ENCODE measurements at regions not wholly inside any gene's neighbourhood (a gene's known extent, or its start where the extent isn't known, plus 50 kb on each side); places are given as distances from the start of the nearest gene placed in this dataset.
"Not testable (repeated sequence)": the region's sequence is repeated elsewhere in the genome, so short reads cannot be mapped to it uniquely, and the experiment has no call there.

- no peak for DNase-seq
Observed at GRCh38 chr15:47035475-47036406, 681.6 kb upstream of the SEMA6D start.

GRCh38 chr15:47037003-47037402 is 680.3 kb upstream of the SEMA6D start:
- no peak for DNase-seq

GRCh38 chr15:47039225-47039624 is 678.1 kb upstream of the SEMA6D start:
- no peak for DNase-seq

GRCh38 chr15:47041301-47041700 is 676.0 kb upstream of the SEMA6D start:
- DNase-seq, result no peak

- DNase-seq, result not testable (repeated sequence)
Observed at GRCh38 chr15:47047981-47048380, 669.3 kb upstream of the SEMA6D start.

- no peak for DNase-seq
Observed at GRCh38 chr15:47066392-47066791, 650.9 kb upstream of the SEMA6D start.

- not testable (repeated sequence) for DNase-seq
Observed at GRCh38 chr15:47077846-47078245, 639.5 kb upstream of the SEMA6D start.

- no peak for DNase-seq
Observed at GRCh38 chr15:47095833-47096232, 621.5 kb upstream of the SEMA6D start.

- DNase-seq, result not testable (repeated sequence)
Observed at GRCh38 chr15:47098526-47098925, 618.8 kb upstream of the SEMA6D start.

- not testable (repeated sequence) for DNase-seq
Observed at GRCh38 chr15:47099801-47100200, 617.5 kb upstream of the SEMA6D start.

GRCh38 chr15:47108800-47109199 is 608.5 kb upstream of the SEMA6D start:
- not testable (repeated sequence) for DNase-seq

- DNase-seq, result no peak
Observed at GRCh38 chr15:47116698-47117097, 600.6 kb upstream of the SEMA6D start.

- DNase-seq, result no peak
Observed at GRCh38 chr15:47119349-47119748, 598.0 kb upstream of the SEMA6D start.

GRCh38 chr15:47124430-47125102 is 592.7 kb upstream of the SEMA6D start:
- no peak for DNase-seq

- no peak for DNase-seq
Observed at GRCh38 chr15:47129033-47129432, 588.3 kb upstream of the SEMA6D start.

- not testable (repeated sequence) for DNase-seq
Observed at GRCh38 chr15:47131450-47131849, 585.9 kb upstream of the SEMA6D start.

GRCh38 chr15:47135267-47135666 is 582.0 kb upstream of the SEMA6D start:
- no peak for DNase-seq

GRCh38 chr15:47136236-47136635 is 581.1 kb upstream of the SEMA6D start:
- no peak for DNase-seq

GRCh38 chr15:47139965-47140364 is 577.3 kb upstream of the SEMA6D start:
- DNase-seq, result no peak

- DNase-seq, result no peak
Observed at GRCh38 chr15:47157827-47158226, 559.5 kb upstream of the SEMA6D start.

GRCh38 chr15:47158573-47158972 is 558.7 kb upstream of the SEMA6D start:
- no peak for DNase-seq

GRCh38 chr15:47177177-47177576 is 540.1 kb upstream of the SEMA6D start:
- no peak for DNase-seq

- DNase-seq, result no peak
Observed at GRCh38 chr15:47179988-47180387, 537.3 kb upstream of the SEMA6D start.

GRCh38 chr15:47182818-47183217 is 534.5 kb upstream of the SEMA6D start:
- DNase-seq, result no peak

Data from activated CD4-positive, alpha-beta T cell treated with anti-CD3 and anti-CD28 coated beads for 48 hours (primary cell).